CD14-positive monocyte (primary cell): ENCODE measurements at regions not wholly inside any gene's neighbourhood (a gene's known extent, or its start where the extent isn't known, plus 50 kb on each side); places are given as distances from the start of the nearest gene placed in this dataset.

Experiments used
- DNase-seq, 3 donors: peaks; one replicate each; pipeline ENCODE4 v3.0.0-alpha.2; 2011 to 2022
- H2AFZ ChIP-seq: 2 replicates; pipeline ENCODE4 v1.6.0; 2012; ENCODE audit warnings: mild to moderate bottlenecking, low read depth, low read length, inconsistent platforms; ENCODE audit not compliant: insufficient read depth, poor library complexity, severe bottlenecking
- H3K27ac ChIP-seq, 2 donors: 1 replicate in 1 of 2; 2 replicates in 1 of 2; pipeline ENCODE4 v1.5.1; 2012 to 2013; ENCODE audit warnings: low read length in 2 of 2, control low read depth in 1 of 2, inconsistent platforms in 1 of 2, low read depth in 1 of 2, mild to moderate bottlenecking in 1 of 2
- H3K27me3 ChIP-seq, 2 donors: one replicate each; pipeline versions ENCODE4 v1.6.0 to v1.6.1; 2011 to 2013; ENCODE audit warnings: low read length in 2 of 2; ENCODE audit not compliant: control insufficient read depth in 2 of 2, insufficient read depth in 2 of 2
- H3K36me3 ChIP-seq, 2 donors: replicated peaks in 1 of 2; 1 replicate in 1 of 2; 2 replicates in 1 of 2; pipeline versions ENCODE4 v1.5.1 to v1.6.1; 2012 to 2013; ENCODE audit warnings: low read length in 2 of 2, control low read depth in 1 of 2, inconsistent platforms in 1 of 2, mild to moderate bottlenecking in 1 of 2; ENCODE audit not compliant: insufficient read depth in 2 of 2, control insufficient read depth in 1 of 2
- H3K4me1 ChIP-seq, 2 donors: 1 replicate in 1 of 2; 2 replicates in 1 of 2; pipeline versions ENCODE4 v1.5.1 to v1.6.1; 2012 to 2013; ENCODE audit warnings: low read length in 2 of 2, control low read depth in 1 of 2, inconsistent platforms in 1 of 2, mild to moderate bottlenecking in 1 of 2, moderate library complexity in 1 of 2; ENCODE audit not compliant: insufficient read depth in 2 of 2, control insufficient read depth in 1 of 2
- H3K4me2 ChIP-seq: replicated peaks from 2 replicates; pipeline ENCODE3; 2012; ENCODE audit warnings: low read length, moderate library complexity, mild to moderate bottlenecking; ENCODE audit not compliant: poor library complexity, severe bottlenecking; ENCODE audit errors: extremely low read depth
- H3K4me3 ChIP-seq, 3 experiments: fragments of 200-600 bp in 1 of 3; sonication (generic) in 1 of 3; replicated peaks in 1 of 3; 1 replicate in 2 of 3; 2 replicates in 1 of 3; pipeline ENCODE4 v1.5.1; 2011 to 2013; ENCODE audit warnings: low read length in 3 of 3, mild to moderate bottlenecking in 3 of 3, control low read depth in 2 of 3, low read depth in 2 of 3, inconsistent platforms in 1 of 3, moderate library complexity in 1 of 3
- H3K79me2 ChIP-seq: 2 replicates; pipeline ENCODE4 v1.6.0; 2012; ENCODE audit warnings: mild to moderate bottlenecking, control low read depth, inconsistent platforms, low read length, moderate library complexity; ENCODE audit not compliant: insufficient read depth
- H3K9ac ChIP-seq: 2 replicates; pipeline ENCODE4 v1.6.0; 2017; ENCODE audit warnings: low read length, mild to moderate bottlenecking; ENCODE audit not compliant: insufficient read depth, poor library complexity, severe bottlenecking
- H3K9me3 ChIP-seq, 2 donors: replicated peaks in 1 of 2; 1 replicate in 1 of 2; 2 replicates in 1 of 2; pipeline versions ENCODE4 v1.5.1 to v1.6.1; 2012 to 2013; ENCODE audit warnings: low read length in 2 of 2, control low read depth in 1 of 2; ENCODE audit not compliant: control insufficient read depth in 1 of 2, insufficient read depth in 1 of 2
- H4K20me1 ChIP-seq: 2 replicates; pipeline ENCODE4 v1.6.0; 2012; ENCODE audit warnings: mild to moderate bottlenecking, low read length, control low read depth, moderate library complexity; ENCODE audit not compliant: insufficient read depth
- H3K27ac Mint-ChIP-seq, 7 donors: one replicate each; pipeline ENCODE4 v1.8.0; 2020; ENCODE audit warnings: mild to moderate bottlenecking in 7 of 7, mixed read lengths in 7 of 7, moderate library complexity in 6 of 7, inconsistent platforms in 2 of 7
- H3K27me3 Mint-ChIP-seq, 3 donors: one replicate each; pipeline ENCODE4 v1.8.0; 2021 to 2022; ENCODE audit warnings: low read depth in 3 of 3, mild to moderate bottlenecking in 3 of 3, mixed read lengths in 3 of 3, moderate library complexity in 3 of 3, inconsistent platforms in 1 of 3
- H3K36me3 Mint-ChIP-seq, 2 donors: one replicate each; pipeline ENCODE4 v1.8.0; 2020; ENCODE audit warnings: mixed read lengths in 2 of 2, inconsistent platforms in 1 of 2, mild to moderate bottlenecking in 1 of 2
- H3K4me1 Mint-ChIP-seq: one replicate; pipeline ENCODE4 v1.8.0; 2020; ENCODE audit warnings: mild to moderate bottlenecking, mixed read lengths
- H3K4me3 Mint-ChIP-seq, 2 donors: one replicate each; pipeline ENCODE4 v1.8.0; 2020; ENCODE audit warnings: mild to moderate bottlenecking in 2 of 2, mixed read lengths in 2 of 2, moderate library complexity in 1 of 2
- H3K9me3 Mint-ChIP-seq, 7 donors: one replicate each; pipeline ENCODE4 v1.8.0; 2020 to 2022; ENCODE audit warnings: mixed read lengths in 7 of 7, mild to moderate bottlenecking in 6 of 7, moderate library complexity in 6 of 7, inconsistent platforms in 2 of 7
- CTCF ChIP-seq: fragments of 200-600 bp; IDR thresholded peaks from one replicate; pipeline ENCODE4 v1.8.0; 2022; ENCODE audit warnings: antibody characterized with exemption, mild to moderate bottlenecking
- WGBS: methylation state at CpG from one replicate; pipeline ENCODE4 v1.1.5; 2013; ENCODE audit warnings: missing lambda C conversion rate; ENCODE audit not compliant: insufficient coverage; 5-methylcytosine and 5-hydroxymethylcytosine counted together
- intact Hi-C, 2 donors: fragments of 100-400 bp; cut with micrococcal nuclease; formaldehyde crosslinking; loops; one replicate each; pipeline versions ENCODE4 v1.15.0 to v1.15.1; 2023

GRCh38 chr7:132001146-132001545 is 444.7 kb upstream of the PODXL start:
- 28% methylated on average over 2 of the region's 2 CpGs for WGBS

GRCh38 chr7:131999193-131999592 is 442.8 kb upstream of the PODXL start:
- WGBS, result 80% methylated on average over 3 of the region's 4 CpGs
- H3K9me3 ChIP-seq, result no peaks in the 10 kb centered on the region
- H3K9me3 Mint-ChIP-seq, result peaks cover 0 to 1% (median 0%) of the 10 kb centered on the region in 7 donors
- H3K4me3 Mint-ChIP-seq, result no peak overlapping the region
- H3K27ac Mint-ChIP-seq, result no peak overlapping the region
- no peaks in the 10 kb centered on the region for H3K4me1 ChIP-seq
- H3K36me3 ChIP-seq, result no peaks in the 10 kb centered on the region
- H3K27me3 ChIP-seq, result no peaks in the 10 kb centered on the region
- intact Hi-C loops, result no loop called here
- no peak overlapping the region for H3K9ac ChIP-seq
- no peaks in the 10 kb centered on the region for H3K36me3 Mint-ChIP-seq
- no peaks in the 10 kb centered on the region for H3K4me1 Mint-ChIP-seq
- no peak for TF ChIP-seq CTCF
- H4K20me1 ChIP-seq, result no peaks in the 10 kb centered on the region
- no peak overlapping the region for H2AFZ ChIP-seq
- H3K27ac ChIP-seq, result no peak overlapping the region
- H3K4me2 ChIP-seq, result no peak overlapping the region
- H3K4me3 ChIP-seq, result no peak overlapping the region
- H3K79me2 ChIP-seq, result no peaks in the 10 kb centered on the region
- H3K27me3 Mint-ChIP-seq, result peaks cover 0 to 4% (median 2%) of the 10 kb centered on the region in 3 donors
- no peak for DNase-seq

More at GRCh38 chr7:132001146-132001545, 444.7 kb upstream of the PODXL start:
- Histone ChIP-seq H3K9ac (no peak overlapping the region), H3K36me3 (no peaks in the 10 kb centered on the region), H3K27ac (no peak overlapping the region), H3K9me3 (no peaks in the 10 kb centered on the region), H4K20me1 (no peaks in the 10 kb centered on the region), H2AFZ (no peak overlapping the region), H3K4me3 (no peak overlapping the region), H3K79me2 (no peaks in the 10 kb centered on the region), H3K27me3 (no peaks in the 10 kb centered on the region), H3K4me2 (no peak overlapping the region), H3K4me1 (no peaks in the 10 kb centered on the region)
- TF ChIP-seq CTCF, result no peak
- no peak overlapping the region for H3K4me3 Mint-ChIP-seq
- H3K27ac Mint-ChIP-seq, result no peak overlapping the region
- DNase-seq, result no peak
- intact Hi-C loops, result no loop called here
- H3K36me3 Mint-ChIP-seq, result no peaks in the 10 kb centered on the region
- H3K4me1 Mint-ChIP-seq, result no peaks in the 10 kb centered on the region
- H3K27me3 Mint-ChIP-seq, result peaks cover 0 to 2% (median 1%) of the 10 kb centered on the region in 3 donors
- H3K9me3 Mint-ChIP-seq, result no peaks in the 10 kb centered on the region
